Endothelial cell of umbilical vein (primary cell): ENCODE measurements at regions not wholly inside any gene's neighbourhood (a gene's known extent, or its start where the extent isn't known, plus 50 kb on each side); places are given as distances from the start of the nearest gene placed in this dataset.

Source experiments
- CTCF ChIP-seq, 2 donors: IDR thresholded peaks; 1 replicate in 1 of 2; 2 replicates in 1 of 2; pipeline ENCODE4 v1.5.1; 2011; ENCODE audit warnings: low read length in 2 of 2, mild to moderate bottlenecking in 2 of 2, moderate library complexity in 2 of 2, control low read depth in 1 of 2, inconsistent platforms in 1 of 2, low read depth in 1 of 2; ENCODE audit not compliant: insufficient read depth in 1 of 2; ENCODE audit errors: extremely low read depth in 1 of 2
- EZH2 ChIP-seq: IDR thresholded peaks from 2 replicates; pipeline ENCODE4 v1.6.1; 2012; ENCODE audit warnings: borderline replicate concordance, low read depth, mild to moderate bottlenecking, moderate library complexity, low read length, inconsistent platforms; ENCODE audit not compliant: severe bottlenecking
- FOS ChIP-seq: IDR thresholded peaks from 2 replicates; pipeline ENCODE4 v1.6.1; 2011; ENCODE audit warnings: mild to moderate bottlenecking, low read length, moderate library complexity, borderline replicate concordance; ENCODE audit not compliant: insufficient read depth
- JUN ChIP-seq: IDR thresholded peaks from 2 replicates; pipeline ENCODE4 v1.6.1; 2011; ENCODE audit warnings: borderline replicate concordance, low read depth; ENCODE audit not compliant: insufficient read length, insufficient read depth
- MAX ChIP-seq: IDR thresholded peaks from 2 replicates; pipeline ENCODE4 v1.6.1; 2011; ENCODE audit not compliant: insufficient read depth, insufficient read length
- MYC ChIP-seq: IDR thresholded peaks from one replicate; pipeline ENCODE4 v1.6.1; 2011; ENCODE audit warnings: mild to moderate bottlenecking, low read depth, low read length
- POLR2A ChIP-seq: IDR thresholded peaks from 2 replicates; pipeline ENCODE4 v1.6.1; 2012; ENCODE audit warnings: low read depth, mild to moderate bottlenecking, control low read depth, low read length
- POLR2AphosphoS5 ChIP-seq: IDR thresholded peaks from 2 replicates; pipeline ENCODE4 v1.6.1; 2012; ENCODE audit warnings: low read depth, mild to moderate bottlenecking, control low read depth, low read length, moderate library complexity; ENCODE audit not compliant: insufficient read depth

- TF ChIP-seq CTCF (IDR thresholded peaks at IDR 0.05; ENCODE audit: extremely low read depth in 1 of 2, insufficient read depth in 1 of 2, low read depth in 1 of 2, low read length in 2 of 2): no peak
- no peak for TF ChIP-seq POLR2AphosphoS5
- no peak for TF ChIP-seq POLR2A
- TF ChIP-seq EZH2: no peak
- TF ChIP-seq MAX: no peak
- no peak for TF ChIP-seq FOS
- no peak for TF ChIP-seq MYC
- no peak for TF ChIP-seq JUN
Measured at GRCh38 chr16:66136841-66137240, 229.7 kb upstream of the CDH5 start.
